HFFc6 (cell line): ENCODE measurements at regions not wholly inside any gene's neighbourhood (a gene's known extent, or its start where the extent isn't known, plus 50 kb on each side); places are given as distances from the start of the nearest gene placed in this dataset.
"Not testable (repeated sequence)": the region's sequence is repeated elsewhere in the genome, so short reads cannot be mapped to it uniquely, and the experiment has no call there.

Experiments
- DNase-seq: peaks from one replicate; pipeline ENCODE4 v3.0.0-alpha.2; 2018
- H3K27ac Mint-ChIP-seq: 2 replicates; pipeline ENCODE4 v1.8.0; 2020; ENCODE audit warnings: mild to moderate bottlenecking, mixed read lengths
- H3K27me3 Mint-ChIP-seq: 2 replicates; pipeline ENCODE4 v1.8.0; 2021; ENCODE audit warnings: mild to moderate bottlenecking, moderate library complexity, mixed read lengths; ENCODE audit not compliant: insufficient read depth
- H3K36me3 Mint-ChIP-seq: 2 replicates; pipeline ENCODE4 v1.8.0; 2021; ENCODE audit warnings: low read depth, mixed read lengths
- H3K4me1 Mint-ChIP-seq: 2 replicates; pipeline ENCODE4 v1.8.0; 2020; ENCODE audit warnings: low read depth, mixed read lengths
- H3K4me3 Mint-ChIP-seq: 2 replicates; pipeline ENCODE4 v1.8.0; 2020; ENCODE audit warnings: mild to moderate bottlenecking, moderate library complexity, mixed read lengths
- H3K9me3 Mint-ChIP-seq: 2 replicates; pipeline ENCODE4 v1.8.0; 2020; ENCODE audit warnings: mild to moderate bottlenecking, mixed read lengths
- CTCF ChIP-seq: fragments of 200-600 bp; sonication (generic); IDR thresholded peaks from 2 replicates; pipeline ENCODE4 v1.5.0; 2021; ENCODE audit warnings: antibody characterized with exemption, mild to moderate bottlenecking

GRCh38 chr5:128703322-128703721 is 165.3 kb upstream of the FBN2 start:
- H3K27ac Mint-ChIP-seq: no peak overlapping the region
- H3K9me3 Mint-ChIP-seq: no peaks in the 10 kb centered on the region
- H3K27me3 Mint-ChIP-seq: 0 out of 2 replicates have a peak, but pooled peaks cover 2% of the 10 kb centered on the region
- no peak for DNase-seq
- H3K36me3 Mint-ChIP-seq: no peaks in the 10 kb centered on the region
- no peaks in the 10 kb centered on the region; the same call in 1 of the 2 replicates for H3K4me1 Mint-ChIP-seq
- H3K4me3 Mint-ChIP-seq: no peak overlapping the region
- TF ChIP-seq CTCF: no peak

- DNase-seq: no peak
- no peak overlapping the region for H3K27ac Mint-ChIP-seq
- peaks cover 4% of the 10 kb centered on the region; the same call in 1 of the 2 replicates for H3K4me1 Mint-ChIP-seq
- H3K9me3 Mint-ChIP-seq: no peaks in the 10 kb centered on the region
- no peak for TF ChIP-seq CTCF
- no peaks in the 10 kb centered on the region for H3K36me3 Mint-ChIP-seq
- H3K4me3 Mint-ChIP-seq: no peak overlapping the region
- H3K27me3 Mint-ChIP-seq: 0 out of 2 replicates have a peak, but pooled peaks cover 2% of the 10 kb centered on the region
Observed at GRCh38 chr5:128706269-128706668, 168.2 kb upstream of the FBN2 start.

- no peak for TF ChIP-seq CTCF
- DNase-seq: no peak
- Mint-ChIP-seq H3K27me3 (peaks cover 2% of the 10 kb centered on the region; the same call in 1 of the 2 replicates), H3K4me3 (no peak overlapping the region), H3K27ac (no peak overlapping the region), H3K9me3 (no peaks in the 10 kb centered on the region), H3K4me1 (peaks cover 5% of the 10 kb centered on the region; the same call in 1 of the 2 replicates), H3K36me3 (no peaks in the 10 kb centered on the region)
Observed at GRCh38 chr5:128708841-128709240, 170.8 kb upstream of the FBN2 start.

- H3K9me3 Mint-ChIP-seq: no peaks in the 10 kb centered on the region
- H3K4me3 Mint-ChIP-seq: no peak overlapping the region
- TF ChIP-seq CTCF: no peak
- no peaks in the 10 kb centered on the region for H3K36me3 Mint-ChIP-seq
- H3K27me3 Mint-ChIP-seq: peaks cover 2% of the 10 kb centered on the region
- DNase-seq: peak; percentile 4
- no peak overlapping the region for H3K27ac Mint-ChIP-seq
- peaks cover 5% of the 10 kb centered on the region; the same call in 1 of the 2 replicates for H3K4me1 Mint-ChIP-seq
Observed at GRCh38 chr5:128711216-128711615, 173.2 kb upstream of the FBN2 start.

- DNase-seq: no peak
- no peak overlapping the region for H3K4me3 Mint-ChIP-seq
- no peaks in the 10 kb centered on the region for H3K36me3 Mint-ChIP-seq
- H3K9me3 Mint-ChIP-seq: no peaks in the 10 kb centered on the region
- H3K27ac Mint-ChIP-seq: no peak overlapping the region
- no peaks in the 10 kb centered on the region; the same call in none of the 2 replicates for H3K27me3 Mint-ChIP-seq
- no peak for TF ChIP-seq CTCF
- peaks cover 5% of the 10 kb centered on the region; the same call in 1 of the 2 replicates for H3K4me1 Mint-ChIP-seq
Observed at GRCh38 chr5:128714551-128714950, 176.5 kb upstream of the FBN2 start.

GRCh38 chr5:128722551-128722950 is 184.5 kb upstream of the FBN2 start:
- no peak for TF ChIP-seq CTCF
- Mint-ChIP-seq H3K27me3 (peaks cover 2% of the 10 kb centered on the region; the same call in 1 of the 2 replicates), H3K27ac (no peak overlapping the region), H3K9me3 (no peaks in the 10 kb centered on the region), H3K4me3 (no peak overlapping the region), H3K36me3 (no peaks in the 10 kb centered on the region), H3K4me1 (no peaks in the 10 kb centered on the region)
- DNase-seq: no peak

GRCh38 chr5:128730021-128730420 is 192.0 kb upstream of the FBN2 start:
- H3K27me3 Mint-ChIP-seq, H3K4me3 Mint-ChIP-seq, H3K9me3 Mint-ChIP-seq, H3K27ac Mint-ChIP-seq, H3K36me3 Mint-ChIP-seq, H3K4me1 Mint-ChIP-seq, DNase-seq: not testable (repeated sequence)

- not testable (repeated sequence) for H3K9me3 Mint-ChIP-seq, H3K4me1 Mint-ChIP-seq
Observed at GRCh38 chr5:128735656-128736055, 197.6 kb upstream of the FBN2 start.

More at GRCh38 chr5:128735656-128736055, 197.6 kb upstream of the FBN2 start:
- H3K27me3 Mint-ChIP-seq, H3K4me3 Mint-ChIP-seq, H3K36me3 Mint-ChIP-seq, DNase-seq, H3K27ac Mint-ChIP-seq: not testable (repeated sequence)
